ENCODE measurements at regions not wholly inside any gene's neighbourhood (a gene's known extent, or its start where the extent isn't known, plus 50 kb on each side); places are given as distances from the start of the nearest gene placed in this dataset.
"Not testable (repeated sequence)": the region's sequence is repeated elsewhere in the genome, so short reads cannot be mapped to it uniquely, and the experiment has no call there.

DNA sequence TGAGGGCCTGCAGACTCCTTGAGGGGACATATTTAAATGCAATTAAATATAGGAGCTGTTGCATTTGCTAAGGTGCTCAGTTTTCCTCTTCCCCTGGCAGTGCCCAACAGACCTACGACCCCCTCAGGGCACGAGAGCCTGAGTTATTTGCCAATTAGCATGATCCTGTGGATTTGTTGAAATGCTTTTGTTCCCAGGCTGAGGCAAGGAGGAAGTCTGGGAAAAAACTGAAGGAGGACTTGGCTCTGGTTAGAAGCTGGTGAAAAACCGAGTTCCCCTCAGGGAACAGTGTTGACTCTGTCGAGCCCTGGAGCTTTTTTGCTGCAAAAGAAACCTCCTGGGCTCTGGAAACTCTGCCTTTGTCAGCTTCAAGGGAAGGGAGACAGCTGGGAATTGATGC lies 103.6 kb upstream of the SHB start (continued):
- no peak for TF ChIP-seq ATOH8 (CRISPR knock-in tag; IDR thresholded peaks at IDR 0.05; ENCODE audit: low read depth)
- no peak for TF ChIP-seq ZC3H11A (IDR thresholded peaks at IDR 0.05)

DNA sequence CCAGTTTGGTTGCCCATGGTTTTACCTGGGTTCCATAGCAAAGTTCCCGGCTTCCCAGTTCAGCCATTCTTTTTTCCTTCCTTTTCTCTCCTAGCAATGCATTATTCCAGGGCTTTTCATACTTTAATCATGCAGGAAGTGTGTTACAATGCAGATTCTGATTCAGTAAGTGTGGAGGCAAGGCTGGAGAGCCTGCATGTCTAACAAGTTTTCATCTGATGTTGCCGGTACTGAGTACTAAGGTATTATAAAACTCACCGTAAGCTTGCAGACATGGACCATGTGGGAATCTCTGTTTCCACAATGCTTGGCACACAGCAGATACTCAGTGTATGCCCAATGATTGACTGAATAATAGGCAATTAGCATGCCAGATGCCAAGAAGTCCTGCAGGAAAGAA lies 102.9 kb upstream of the SHB start:
- DNase-seq (ENCODE audit: low read depth in 1 of 2, low spot score in 1 of 2) (no peak), FAIRE-seq (no peak), ATAC-seq (no peak)
- 0 out of 3 replicates have a peak, but pooled peaks cover 4% of the 10 kb centered on the region for H3K4me1 ChIP-seq
- H3K4me3 ChIP-seq, result no peak overlapping the region
- 96% methylated on average over 3 of the region's 3 CpGs for WGBS (ENCODE audit: missing lambda C conversion rate)
- POLR2A ChIA-PET, result no interaction called here
- peak overlapping the region; percentile 84 to 85 for H3K27ac ChIP-seq
- no peak for TF ChIP-seq FOXS1 (CRISPR knock-in tag; IDR thresholded peaks at IDR 0.05)
- no peak for TF ChIP-seq EHF (CRISPR knock-in tag; IDR thresholded peaks at IDR 0.05)
- peaks cover 44% of the 10 kb centered on the region for H3K9me3 ChIP-seq
- peak overlapping the region; percentile 12; the same call in 1 of the 3 replicates for H3K4me2 ChIP-seq
- CTCF ChIA-PET, result interaction anchor here (0.9 to 5.0 kb wide), 4 partner anchors 11 to 258 kb away, joined by 3 to 30 read pairs (median 4); no protein-coding TSS in a partner anchor

- CTCF ChIA-PET, result interaction anchor here (0.9 to 5.0 kb wide), 6 partner anchors 11 to 258 kb away, joined by 3 to 30 read pairs (median 3); no protein-coding TSS in a partner anchor
- 25% methylated on average over 5 of the region's 5 CpGs for WGBS (ENCODE audit: missing lambda C conversion rate)
- TF ChIP-seq ZSCAN20 (CRISPR knock-in tag; IDR thresholded peaks at IDR 0.05), result no peak
- no peak for TF ChIP-seq POLR2A (IDR thresholded peaks at IDR 0.05; ENCODE audit: low read length)
- TF ChIP-seq FOSB (CRISPR knock-in tag; IDR thresholded peaks at IDR 0.05), result no peak
- TF ChIP-seq, protein P1, sequence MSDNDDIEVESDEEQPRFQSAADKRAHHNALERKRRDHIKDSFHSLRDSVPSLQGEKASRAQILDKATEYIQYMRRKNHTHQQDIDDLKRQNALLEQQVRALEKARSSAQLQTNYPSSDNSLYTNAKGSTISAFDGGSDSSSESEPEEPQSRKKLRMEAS (IDR thresholded peaks at IDR 0.05), result peak; percentile 11; the same call in 1 of the 2 replicates
- TF ChIP-seq FOSL2 (IDR thresholded peaks at IDR 0.05), result no peak
- peak; percentile 0 for TF ChIP-seq FOSL2 (CRISPR knock-in tag; IDR thresholded peaks at IDR 0.05)
- TF ChIP-seq CHD2 (IDR thresholded peaks at IDR 0.05; ENCODE audit: low read length, partially characterized antibody), result no peak
- H3K4me1 ChIP-seq, result 0 out of 3 replicates have a peak, but pooled peaks cover 4% of the 10 kb centered on the region
- H3K27ac ChIP-seq, result peak overlapping the region; percentile 84 to 85
- ATAC-seq (no peak), DNase-seq (ENCODE audit: low read depth in 1 of 2, low spot score in 1 of 2) (no peak), FAIRE-seq (peak; percentile 99)
- POLR2A ChIA-PET, result no interaction called here
- H3K4me2 ChIP-seq, result peak overlapping the region; percentile 12; the same call in 1 of the 3 replicates
- no peak overlapping the region for H3K4me3 ChIP-seq
- H3K9me3 ChIP-seq, result peaks cover 44% of the 10 kb centered on the region
These were observed 102.5 kb upstream of the SHB start for GRCh38 chr9:38171538-38171884.

DNA sequence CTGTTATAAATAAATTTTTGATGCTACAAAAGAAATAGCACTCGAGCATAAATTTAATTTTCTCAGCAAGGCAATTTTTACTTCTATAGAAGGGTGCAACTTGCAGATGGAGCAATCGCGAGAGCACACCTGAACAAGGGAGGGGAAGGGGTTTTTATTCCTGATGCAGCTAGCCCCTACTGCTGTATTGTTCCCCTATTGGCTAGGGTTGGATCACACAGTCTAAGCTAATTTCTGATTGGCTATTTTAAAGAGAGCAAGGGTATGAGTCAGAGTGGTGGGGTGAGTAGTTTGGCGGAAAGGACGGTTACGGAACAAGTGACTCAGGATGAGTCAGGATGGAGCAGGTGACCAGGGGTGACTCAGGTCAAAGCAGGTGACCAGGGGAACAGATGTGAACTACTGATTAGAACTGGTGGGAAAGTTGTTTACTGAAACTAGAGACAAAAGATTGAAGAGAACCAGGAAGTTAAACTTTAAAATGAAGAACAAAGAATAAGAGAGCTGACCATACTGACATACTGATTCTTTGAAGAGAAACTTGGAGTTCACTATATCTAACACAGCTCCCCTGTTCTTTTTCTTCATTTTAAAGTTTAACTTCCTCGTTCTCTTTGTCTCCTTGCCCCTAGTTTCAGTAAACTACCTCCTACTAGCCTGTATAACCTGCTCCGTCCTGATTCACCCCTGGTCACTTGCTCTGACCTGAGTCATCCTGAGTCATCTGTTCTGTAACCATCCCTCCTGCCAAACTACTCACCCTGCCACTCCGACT lies 101.9 kb upstream of the SHB start:
- Histone ChIP-seq H3K9me3 (peaks cover 44% of the 10 kb centered on the region), H3K27ac (peak overlapping the region; percentile 84 to 85), H3K4me2 (peak overlapping the region; percentile 45; the same call in 1 of the 3 replicates)
- H3K4me3 ChIP-seq, FAIRE-seq, POLR2A ChIA-PET, H3K4me1 ChIP-seq: not testable (repeated sequence)
- peak; percentile 95 for TF ChIP-seq FOSL2 (IDR thresholded peaks at IDR 0.05)
- TF ChIP-seq FOSL2 (CRISPR knock-in tag; IDR thresholded peaks at IDR 0.05), result peak; percentile 99
- TF ChIP-seq EP300 (IDR thresholded peaks at IDR 0.05), result peak in 1 of 2 experiments; percentile 8; a peak in 1 of 5 replicates
- TF ChIP-seq ATOH8 (CRISPR knock-in tag; IDR thresholded peaks at IDR 0.05; ENCODE audit: low read depth), result 0 out of 2 replicates have a peak, but pooled peaks have one; percentile 20
- TF ChIP-seq, protein P1 (IDR thresholded peaks at IDR 0.05), result peak; percentile 39; the same call in 1 of the 2 replicates
- peak; percentile 92 for TF ChIP-seq GATA3 (IDR thresholded peaks at IDR 0.05; ENCODE audit: borderline replicate concordance)
- TF ChIP-seq JUNB (IDR thresholded peaks at IDR 0.05), result peak; percentile 95
- 0 out of 2 replicates have a peak, but pooled peaks have one; percentile 30 for TF ChIP-seq FOSB (CRISPR knock-in tag; IDR thresholded peaks at IDR 0.05)
- TF ChIP-seq NFE2L2 (conservative IDR thresholded peaks at IDR 0.05; ENCODE audit: low read length), result peak; percentile 42; the same call in 1 of the 2 replicates
- 0 out of 5 replicates have a peak, but pooled peaks of 1 of the 2 experiments have one; percentile 11 for TF ChIP-seq RAD21 (conservative IDR thresholded peaks at IDR 0.05 in 1 of 2, IDR thresholded peaks at IDR 0.05 in 1 of 2)
- TF ChIP-seq JUN (IDR thresholded peaks at IDR 0.05), result peak; percentile 64 to 72; a peak in 3 of 5 replicates
- TF ChIP-seq, protein P2, sequence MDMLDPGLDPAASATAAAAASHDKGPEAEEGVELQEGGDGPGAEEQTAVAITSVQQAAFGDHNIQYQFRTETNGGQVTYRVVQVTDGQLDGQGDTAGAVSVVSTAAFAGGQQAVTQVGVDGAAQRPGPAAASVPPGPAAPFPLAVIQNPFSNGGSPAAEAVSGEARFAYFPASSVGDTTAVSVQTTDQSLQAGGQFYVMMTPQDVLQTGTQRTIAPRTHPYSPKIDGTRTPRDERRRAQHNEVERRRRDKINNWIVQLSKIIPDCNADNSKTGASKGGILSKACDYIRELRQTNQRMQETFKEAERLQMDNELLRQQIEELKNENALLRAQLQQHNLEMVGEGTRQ (IDR thresholded peaks at IDR 0.05), result peak; percentile 85
- TF ChIP-seq MAFK (IDR thresholded peaks at IDR 0.05; ENCODE audit: partially characterized antibody), result peak; percentile 35
- peak; percentile 35; the same call in 1 of the 2 replicates for TF ChIP-seq BHLHE40 (IDR thresholded peaks at IDR 0.05; ENCODE audit: low read depth, low read length)
- TF ChIP-seq HES2 (IDR thresholded peaks at IDR 0.05), result peak; percentile 60
- peak; percentile 99 for ATAC-seq
- WGBS (ENCODE audit: missing lambda C conversion rate), result 22% methylated on average over 9 of the region's 9 CpGs
- peak; percentile 82 to 93 for DNase-seq (ENCODE audit: low read depth in 1 of 2, low spot score in 1 of 2)
- CTCF ChIA-PET, result interaction anchor here (0.6 to 5.0 kb wide), 6 partner anchors 10 to 257 kb away, joined by 3 to 30 read pairs (median 3); no protein-coding TSS in a partner anchor

- 87% methylated on average over 6 of the region's 6 CpGs for WGBS (ENCODE audit: missing lambda C conversion rate)
- H3K9me3 ChIP-seq, result peaks cover 44% of the 10 kb centered on the region
- CTCF ChIA-PET, result interaction anchor here (0.6 to 5.0 kb wide), 4 partner anchors 10 to 33 kb away, joined by 3 to 30 read pairs (median 3); no protein-coding TSS in a partner anchor
- DNase-seq (ENCODE audit: low read depth in 1 of 2, low spot score in 1 of 2); ATAC-seq; H3K4me1 ChIP-seq; H3K4me3 ChIP-seq; POLR2A ChIA-PET; H3K4me2 ChIP-seq; FAIRE-seq: not testable (repeated sequence)
- peak overlapping the region; percentile 84 to 85 for H3K27ac ChIP-seq
These were observed 101.1 kb upstream of the SHB start for GRCh38 chr9:38170155-38170554.

All from A549 (cell line).